ENCODE measurements at regions not wholly inside any gene's neighbourhood (a gene's known extent, or its start where the extent isn't known, plus 50 kb on each side); places are given as distances from the start of the nearest gene placed in this dataset.

- no peak for DNase-seq (ENCODE audit: extremely low spot score)
- TF ChIP-seq FOXA1 (IDR thresholded peaks at IDR 0.05): no peak
- TF ChIP-seq SUZ12 (IDR thresholded peaks at IDR 0.05): no peak
- TF ChIP-seq BHLHE40 (IDR thresholded peaks at IDR 0.05; ENCODE audit: borderline replicate concordance): no peak
- TF ChIP-seq PKNOX1 (IDR thresholded peaks at IDR 0.05): no peak
- TF ChIP-seq ZNF384 (IDR thresholded peaks at IDR 0.05): no peak
- TF ChIP-seq ARNT (IDR thresholded peaks at IDR 0.05): no peak
- no peak for TF ChIP-seq CTBP1 (IDR thresholded peaks at IDR 0.05; ENCODE audit: borderline replicate concordance)
- no peak for TF ChIP-seq HDGF (IDR thresholded peaks at IDR 0.05; ENCODE audit: borderline replicate concordance)
- no peak for TF ChIP-seq SP1 (IDR thresholded peaks at IDR 0.05)
- POLR2A ChIA-PET: no interaction called here
- CTCF ChIA-PET: no interaction called here
Observed at GRCh38 chr10:47053081-47053798, 142.0 kb downstream of the PTPN20 start.

GRCh38 chr10:47054974-47055373 lies 143.7 kb downstream of the PTPN20 start:
- CTCF ChIA-PET: no interaction called here
- POLR2A ChIA-PET: no interaction called here
- DNase-seq (ENCODE audit: extremely low spot score): no peak
- TF ChIP-seq ZNF384 (IDR thresholded peaks at IDR 0.05): no peak

GRCh38 chr10:47055386-47056246 lies 144.4 kb downstream of the PTPN20 start:
- no peak for TF ChIP-seq L3MBTL2 (conservative IDR thresholded peaks at IDR 0.05)
- no peak for TF ChIP-seq CTBP1 (IDR thresholded peaks at IDR 0.05; ENCODE audit: borderline replicate concordance)
- no peak for TF ChIP-seq FOXM1 (IDR thresholded peaks at IDR 0.05; ENCODE audit: borderline replicate concordance)
- TF ChIP-seq FOXA1 (IDR thresholded peaks at IDR 0.05): no peak
- TF ChIP-seq TARDBP (IDR thresholded peaks at IDR 0.05): no peak
- TF ChIP-seq PKNOX1 (IDR thresholded peaks at IDR 0.05): no peak
- no peak for TF ChIP-seq ZNF384 (IDR thresholded peaks at IDR 0.05)
- no peak for TF ChIP-seq ELF4 (IDR thresholded peaks at IDR 0.05)
- TF ChIP-seq HDGF (IDR thresholded peaks at IDR 0.05; ENCODE audit: borderline replicate concordance): no peak
- no peak for TF ChIP-seq FOXK2 (IDR thresholded peaks at IDR 0.05)
- POLR2A ChIA-PET: no interaction called here
- CTCF ChIA-PET: interaction anchor here (0.6 kb wide), 1 partner anchor 246 kb away, joined by 3 read pairs; no protein-coding TSS in a partner anchor
- no peak for DNase-seq (ENCODE audit: extremely low spot score)

GRCh38 chr10:47056247-47056510 lies 145.0 kb downstream of the PTPN20 start:
- ChIA-PET CTCF (interaction anchor here (0.6 kb wide), 1 partner anchor 245 kb away, joined by 3 read pairs; no protein-coding TSS in a partner anchor), POLR2A (no interaction called here)

GRCh38 chr10:47057471-47057870 lies 146.2 kb downstream of the PTPN20 start:
- ChIA-PET POLR2A (no interaction called here), CTCF (interaction anchor here (0.8 kb wide), 1 partner anchor 10 kb away, joined by 3 read pairs; no protein-coding TSS in a partner anchor)
- no peak for TF ChIP-seq LEF1 (IDR thresholded peaks at IDR 0.05; ENCODE audit: borderline replicate concordance)
- TF ChIP-seq SP1 (IDR thresholded peaks at IDR 0.05): no peak
- no peak for TF ChIP-seq FOXM1 (IDR thresholded peaks at IDR 0.05; ENCODE audit: borderline replicate concordance)
- no peak for TF ChIP-seq FOXK2 (IDR thresholded peaks at IDR 0.05)
- TF ChIP-seq BHLHE40 (IDR thresholded peaks at IDR 0.05; ENCODE audit: borderline replicate concordance): no peak
- no peak for TF ChIP-seq ARNT (IDR thresholded peaks at IDR 0.05)
- TF ChIP-seq TARDBP (IDR thresholded peaks at IDR 0.05): no peak
- no peak for TF ChIP-seq L3MBTL2 (conservative IDR thresholded peaks at IDR 0.05)
- TF ChIP-seq PKNOX1 (IDR thresholded peaks at IDR 0.05): no peak
- no peak for TF ChIP-seq SUZ12 (IDR thresholded peaks at IDR 0.05)
- no peak for TF ChIP-seq FOXA1 (IDR thresholded peaks at IDR 0.05)
- TF ChIP-seq ZNF384 (IDR thresholded peaks at IDR 0.05): no peak
- no peak for TF ChIP-seq NFRKB (IDR thresholded peaks at IDR 0.05)
- no peak for DNase-seq (ENCODE audit: extremely low spot score)

More at GRCh38 chr10:47056247-47056510, 145.0 kb downstream of the PTPN20 start:
- no peak for DNase-seq (ENCODE audit: extremely low spot score)
- TF ChIP-seq SP1 (IDR thresholded peaks at IDR 0.05): no peak
- TF ChIP-seq ARNT (IDR thresholded peaks at IDR 0.05): no peak
- no peak for TF ChIP-seq CTBP1 (IDR thresholded peaks at IDR 0.05; ENCODE audit: borderline replicate concordance)
- no peak for TF ChIP-seq ZNF384 (IDR thresholded peaks at IDR 0.05)

- CTCF ChIA-PET: no interaction called here
- no peak for TF ChIP-seq SUZ12 (IDR thresholded peaks at IDR 0.05)
- TF ChIP-seq ELF4 (IDR thresholded peaks at IDR 0.05): no peak
- no peak for TF ChIP-seq FOXM1 (IDR thresholded peaks at IDR 0.05; ENCODE audit: borderline replicate concordance)
- TF ChIP-seq HDGF (IDR thresholded peaks at IDR 0.05; ENCODE audit: borderline replicate concordance): no peak
- no peak for TF ChIP-seq SP1 (IDR thresholded peaks at IDR 0.05)
- no peak for TF ChIP-seq TARDBP (IDR thresholded peaks at IDR 0.05)
- TF ChIP-seq L3MBTL2 (conservative IDR thresholded peaks at IDR 0.05): no peak
- TF ChIP-seq CTBP1 (IDR thresholded peaks at IDR 0.05; ENCODE audit: borderline replicate concordance): no peak
- no peak for TF ChIP-seq BHLHE40 (IDR thresholded peaks at IDR 0.05; ENCODE audit: borderline replicate concordance)
- no peak for TF ChIP-seq PKNOX1 (IDR thresholded peaks at IDR 0.05)
- TF ChIP-seq NFRKB (IDR thresholded peaks at IDR 0.05): no peak
- no peak for TF ChIP-seq FOXK2 (IDR thresholded peaks at IDR 0.05)
- TF ChIP-seq ZNF384 (IDR thresholded peaks at IDR 0.05): no peak
- no peak for TF ChIP-seq LEF1 (IDR thresholded peaks at IDR 0.05; ENCODE audit: borderline replicate concordance)
- no peak for TF ChIP-seq FOXA1 (IDR thresholded peaks at IDR 0.05)
- no peak for TF ChIP-seq ARNT (IDR thresholded peaks at IDR 0.05)
- POLR2A ChIA-PET: no interaction called here
- DNase-seq (ENCODE audit: extremely low spot score): no peak
Observed at GRCh38 chr10:47058032-47058702, 146.9 kb downstream of the PTPN20 start.

All from HEK293T (cell line).